GM18867 (cell line): ENCODE measurements at regions not wholly inside any gene's neighbourhood (a gene's known extent, or its start where the extent isn't known, plus 50 kb on each side); places are given as distances from the start of the nearest gene placed in this dataset.
"Not testable (repeated sequence)": the region's sequence is repeated elsewhere in the genome, so short reads cannot be mapped to it uniquely, and the experiment has no call there.

Source experiments
- ATAC-seq: cut with Tn5 transposase; IDR thresholded peaks from one replicate; pipeline ENCODE4 v1.9.1; 2021; ENCODE audit warnings: mild to moderate bottlenecking, moderate library complexity; ENCODE audit not compliant: unreplicated experiment

GRCh38 chr13:66237411-66238062, 992.6 kb downstream of the PCDH9 start:
- no peak for ATAC-seq

GRCh38 chr13:66234159-66234558, 996.0 kb downstream of the PCDH9 start:
- no peak for ATAC-seq

- ATAC-seq, result not testable (repeated sequence)
Observed at GRCh38 chr13:66231958-66232357, 998.2 kb downstream of the PCDH9 start.

GRCh38 chr13:66225072-66225471, 1005.1 kb downstream of the PCDH9 start:
- no peak for ATAC-seq

GRCh38 chr13:66224663-66225062, 1005.5 kb downstream of the PCDH9 start:
- ATAC-seq, result no peak

GRCh38 chr13:66222926-66223325, 1007.2 kb downstream of the PCDH9 start:
- ATAC-seq, result peak; percentile 53

GRCh38 chr13:66222127-66222526, 1008.0 kb downstream of the PCDH9 start:
- no peak for ATAC-seq

GRCh38 chr13:66219506-66219905, 1010.6 kb downstream of the PCDH9 start:
- ATAC-seq, result no peak

GRCh38 chr13:66218583-66218982, 1011.6 kb downstream of the PCDH9 start:
- no peak for ATAC-seq

- ATAC-seq, result no peak
Observed at GRCh38 chr13:66216728-66217127, 1013.4 kb downstream of the PCDH9 start.

- ATAC-seq, result no peak
Observed at GRCh38 chr13:66214467-66214866, 1015.7 kb downstream of the PCDH9 start.

- ATAC-seq, result peak; percentile 44
Observed at GRCh38 chr13:66212511-66212910, 1017.6 kb downstream of the PCDH9 start.

GRCh38 chr13:66210677-66211076, 1019.5 kb downstream of the PCDH9 start:
- no peak for ATAC-seq

- no peak for ATAC-seq
Observed at GRCh38 chr13:66208589-66208988, 1021.5 kb downstream of the PCDH9 start.

- ATAC-seq, result no peak
Observed at GRCh38 chr13:66207610-66208009, 1022.5 kb downstream of the PCDH9 start.

- no peak for ATAC-seq
Observed at GRCh38 chr13:66205807-66206206, 1024.3 kb downstream of the PCDH9 start.

- ATAC-seq, result no peak
Observed at GRCh38 chr13:66200555-66200954, 1029.6 kb downstream of the PCDH9 start.

GRCh38 chr13:66195238-66195637, 1034.9 kb downstream of the PCDH9 start:
- no peak for ATAC-seq

GRCh38 chr13:66189986-66190385, 1040.2 kb downstream of the PCDH9 start:
- ATAC-seq, result no peak

GRCh38 chr13:66180836-66181235, 1049.3 kb downstream of the PCDH9 start:
- ATAC-seq, result no peak

GRCh38 chr13:66171920-66172319, 1058.2 kb downstream of the PCDH9 start:
- ATAC-seq, result no peak

GRCh38 chr13:66162470-66162869, 1067.7 kb downstream of the PCDH9 start:
- no peak for ATAC-seq

- ATAC-seq, result no peak
Observed at GRCh38 chr13:66159511-66159910, 1070.6 kb downstream of the PCDH9 start.
